PC-9 (cell line): ENCODE measurements at regions not wholly inside any gene's neighbourhood (a gene's known extent, or its start where the extent isn't known, plus 50 kb on each side); places are given as distances from the start of the nearest gene placed in this dataset.

Source experiments
- BruUV-seq: library from RNA; stranded (reverse); fragments of 400-500 nt; replicated peaks from 2 replicates; lab custom pipeline; 2021; lab: Mats Ljungman, UMichigan
- CTCF ChIA-PET: fragments of 300-600 bp; sonication (Branson Sonifier 250); formaldehyde crosslinking; loops from one replicate; lab custom pipeline; 2022; ENCODE audit warnings: antibody characterized with exemption; lab: Charles Lee
- POLR2A ChIA-PET: fragments of 300-600 bp; sonication (Branson Sonifier 250); formaldehyde crosslinking; loops from one replicate; lab custom pipeline; 2022; ENCODE audit warnings: antibody characterized with exemption; ENCODE audit not compliant: unreplicated experiment; lab: Charles Lee
- DNase-seq, 2 experiments: peaks; one replicate each; pipeline versions ENCODE4 v3.0.0 to v3.0.0-alpha.2; 2015 to 2022; ENCODE audit warnings: mixed read lengths in 1 of 2
- H2AFZ ChIP-seq: fragments of 200-600 bp; sonication (generic); 2 replicates; pipeline ENCODE4 v1.8.1; 2017; ENCODE audit warnings: antibody characterized with exemption
- H3F3A ChIP-seq: fragments of 200-600 bp; sonication (generic); 2 replicates; pipeline ENCODE4 v1.8.1; 2017; ENCODE audit warnings: antibody characterized with exemption, mild to moderate bottlenecking, low read depth; ENCODE audit not compliant: insufficient read depth
- H3K27ac ChIP-seq: fragments of 200-600 bp; sonication (generic); 2 replicates; pipeline ENCODE4 v1.6.1; 2016; ENCODE audit warnings: mixed run types
- H3K27me3 ChIP-seq: fragments of 200-600 bp; sonication (generic); 2 replicates; pipeline ENCODE4 v1.6.1; 2016; ENCODE audit warnings: low read depth, mixed run types; ENCODE audit not compliant: insufficient read depth
- H3K36me3 ChIP-seq: fragments of 200-600 bp; sonication (generic); 2 replicates; pipeline ENCODE4 v1.6.1; 2016; ENCODE audit warnings: low read depth, mixed run types
- H3K4me1 ChIP-seq: fragments of 200-600 bp; sonication (generic); replicated peaks from 2 replicates; pipeline ENCODE4 v1.6.1; 2016; ENCODE audit warnings: mixed run types; ENCODE audit not compliant: insufficient read depth
- H3K4me2 ChIP-seq: fragments of 200-600 bp; sonication (generic); 2 replicates; pipeline ENCODE4 v1.6.1; 2017; ENCODE audit warnings: mixed run types
- H3K4me3 ChIP-seq: fragments of 200-600 bp; sonication (generic); 2 replicates; pipeline ENCODE4 v1.6.1; 2016; ENCODE audit warnings: mixed run types
- H3K79me2 ChIP-seq: fragments of 200-600 bp; sonication (generic); 2 replicates; pipeline ENCODE4 v1.6.1; 2017; ENCODE audit warnings: low read depth, mixed run types
- H3K9me2 ChIP-seq: fragments of 200-600 bp; sonication (generic); 2 replicates; pipeline ENCODE4 v1.8.1; 2017; ENCODE audit warnings: mild to moderate bottlenecking; ENCODE audit not compliant: insufficient read depth
- H3K9me3 ChIP-seq: fragments of 200-600 bp; sonication (generic); 2 replicates; pipeline ENCODE4 v1.8.1; 2016; ENCODE audit warnings: low read depth; ENCODE audit not compliant: insufficient read depth
- H4K20me1 ChIP-seq: fragments of 200-600 bp; sonication (generic); 2 replicates; pipeline ENCODE4 v1.8.1; 2017; ENCODE audit not compliant: insufficient read depth
- EZH2 ChIP-seq: fragments of 200-600 bp; sonication (generic); IDR thresholded peaks from 2 replicates; pipeline ENCODE4 v1.8.0; 2017; ENCODE audit warnings: antibody characterized with exemption, low read depth
- intact Hi-C: fragments of 100-400 bp; cut with micrococcal nuclease; formaldehyde crosslinking; loops from one replicate; pipeline ENCODE4 v1.10.0; 2022; ENCODE audit not compliant: unreplicated experiment
- TF ChIP-seq, protein P1 (sequence below): fragments of 200-600 bp; sonication (generic); conservative IDR thresholded peaks from 2 replicates; pipeline ENCODE4 v1.6.1; 2017; ENCODE audit warnings: mixed run types, antibody characterized with exemption, mild to moderate bottlenecking, moderate library complexity

DNA sequence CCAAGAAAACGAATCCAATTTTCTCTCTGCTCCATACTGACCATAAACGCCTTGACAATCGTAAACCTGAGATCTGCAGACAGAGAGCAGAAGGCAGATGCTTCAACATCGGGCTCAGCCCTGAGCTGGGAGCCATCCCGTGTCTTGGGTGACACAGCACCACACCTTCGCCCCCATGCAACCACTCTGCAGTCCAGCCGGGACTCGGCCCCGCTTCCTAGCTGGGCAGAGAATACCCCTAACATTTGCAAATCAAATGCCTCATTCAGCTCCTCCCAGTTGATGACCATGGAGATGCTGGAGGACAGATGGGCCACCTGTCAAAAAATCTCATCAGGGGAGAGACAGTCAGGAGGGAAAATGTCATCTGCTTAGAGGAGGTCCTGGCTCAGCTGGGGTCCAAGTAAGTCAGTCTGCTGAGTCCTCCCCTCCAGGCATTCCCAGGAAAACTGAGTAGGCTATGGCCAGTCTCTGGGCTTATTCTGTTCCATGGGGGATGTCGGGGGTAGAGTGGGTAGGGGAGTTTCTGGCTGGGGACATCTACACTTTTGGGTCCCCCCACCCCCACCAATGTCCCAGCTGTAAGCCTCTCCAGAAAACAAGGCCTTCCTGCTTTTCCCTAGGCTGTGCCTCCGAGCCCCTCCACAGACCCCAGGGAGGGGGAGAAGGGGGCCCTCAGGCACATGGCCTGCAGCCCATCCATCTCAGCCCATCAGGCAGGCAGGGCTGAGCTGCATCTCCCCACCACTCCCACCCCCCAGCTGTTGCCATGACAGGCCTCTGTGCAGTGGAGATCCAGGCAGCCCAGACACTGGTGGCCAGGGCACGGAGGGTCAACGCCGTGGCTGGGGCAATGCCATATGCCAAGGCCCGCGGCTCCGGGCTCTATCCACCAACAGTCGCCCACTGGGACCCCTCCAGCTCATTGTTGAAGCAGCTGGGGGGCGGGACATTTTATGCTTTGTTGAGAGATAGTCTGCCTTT is 158.6 kb downstream of the AXIN2 start:
- H3K36me3 ChIP-seq = no peaks in the 10 kb centered on the region
- H3K27ac ChIP-seq = no peak overlapping the region
- BruUV-seq = no TSS peak
- H3K79me2 ChIP-seq = no peaks in the 10 kb centered on the region
- TF ChIP-seq, protein P1, sequence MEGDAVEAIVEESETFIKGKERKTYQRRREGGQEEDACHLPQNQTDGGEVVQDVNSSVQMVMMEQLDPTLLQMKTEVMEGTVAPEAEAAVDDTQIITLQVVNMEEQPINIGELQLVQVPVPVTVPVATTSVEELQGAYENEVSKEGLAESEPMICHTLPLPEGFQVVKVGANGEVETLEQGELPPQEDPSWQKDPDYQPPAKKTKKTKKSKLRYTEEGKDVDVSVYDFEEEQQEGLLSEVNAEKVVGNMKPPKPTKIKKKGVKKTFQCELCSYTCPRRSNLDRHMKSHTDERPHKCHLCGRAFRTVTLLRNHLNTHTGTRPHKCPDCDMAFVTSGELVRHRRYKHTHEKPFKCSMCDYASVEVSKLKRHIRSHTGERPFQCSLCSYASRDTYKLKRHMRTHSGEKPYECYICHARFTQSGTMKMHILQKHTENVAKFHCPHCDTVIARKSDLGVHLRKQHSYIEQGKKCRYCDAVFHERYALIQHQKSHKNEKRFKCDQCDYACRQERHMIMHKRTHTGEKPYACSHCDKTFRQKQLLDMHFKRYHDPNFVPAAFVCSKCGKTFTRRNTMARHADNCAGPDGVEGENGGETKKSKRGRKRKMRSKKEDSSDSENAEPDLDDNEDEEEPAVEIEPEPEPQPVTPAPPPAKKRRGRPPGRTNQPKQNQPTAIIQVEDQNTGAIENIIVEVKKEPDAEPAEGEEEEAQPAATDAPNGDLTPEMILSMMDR = no peak
- no peak for TF ChIP-seq EZH2
- H3K4me1 ChIP-seq = no peaks in the 10 kb centered on the region
- intact Hi-C loops = no loop called here
- ChIA-PET CTCF (interaction anchor here (0.6 kb wide), 1 partner anchor 443 kb away, joined by 3 read pairs; no protein-coding TSS in a partner anchor), POLR2A (no interaction called here)
- no peak overlapping the region for H2AFZ ChIP-seq
- H3K9me2 ChIP-seq = no peaks in the 10 kb centered on the region
- DNase-seq = no peak
- no peaks in the 10 kb centered on the region; the same call in 1 of the 2 replicates for H3F3A ChIP-seq
- H3K27me3 ChIP-seq = no peaks in the 10 kb centered on the region
- H3K9me3 ChIP-seq = no peaks in the 10 kb centered on the region
- no peaks in the 10 kb centered on the region for H4K20me1 ChIP-seq
- H3K4me3 ChIP-seq = no peak overlapping the region
- no peak overlapping the region for H3K4me2 ChIP-seq

DNA sequence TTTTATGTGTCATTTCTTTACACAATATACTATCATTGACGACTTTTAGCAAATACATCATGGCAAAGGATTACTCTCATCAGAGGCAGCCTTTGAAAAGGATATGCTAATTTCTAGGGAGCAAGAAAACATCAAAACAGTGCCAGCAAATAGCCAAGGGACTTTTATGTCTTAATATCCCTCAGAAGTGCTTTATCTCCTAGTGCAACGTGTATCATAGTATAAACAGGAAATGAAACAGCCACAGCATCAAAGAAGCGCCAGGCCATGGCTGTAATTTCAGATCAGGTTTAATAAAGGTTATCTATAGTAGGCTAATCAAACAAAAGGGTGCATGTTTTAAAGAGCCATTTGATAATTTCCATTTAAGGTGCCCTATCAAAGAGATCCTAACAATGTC is 159.9 kb downstream of the AXIN2 start:
- ChIA-PET CTCF (no interaction called here), POLR2A (no interaction called here)
- H3K79me2 ChIP-seq = no peaks in the 10 kb centered on the region
- H3K4me1 ChIP-seq = no peaks in the 10 kb centered on the region
- no peaks in the 10 kb centered on the region for H3K36me3 ChIP-seq
- H2AFZ ChIP-seq = no peak overlapping the region
- H3K4me3 ChIP-seq = no peak overlapping the region
- no peaks in the 10 kb centered on the region for H3K9me2 ChIP-seq
- no peaks in the 10 kb centered on the region for H3K9me3 ChIP-seq
- no peak overlapping the region for H3K4me2 ChIP-seq
- H3F3A ChIP-seq = no peaks in the 10 kb centered on the region; the same call in 1 of the 2 replicates
- no peak for DNase-seq
- BruUV-seq = no TSS peak
- intact Hi-C loops = no loop called here
- H3K27ac ChIP-seq = no peak overlapping the region
- no peaks in the 10 kb centered on the region for H4K20me1 ChIP-seq
- no peak for TF ChIP-seq EZH2
- no peaks in the 10 kb centered on the region for H3K27me3 ChIP-seq

DNA sequence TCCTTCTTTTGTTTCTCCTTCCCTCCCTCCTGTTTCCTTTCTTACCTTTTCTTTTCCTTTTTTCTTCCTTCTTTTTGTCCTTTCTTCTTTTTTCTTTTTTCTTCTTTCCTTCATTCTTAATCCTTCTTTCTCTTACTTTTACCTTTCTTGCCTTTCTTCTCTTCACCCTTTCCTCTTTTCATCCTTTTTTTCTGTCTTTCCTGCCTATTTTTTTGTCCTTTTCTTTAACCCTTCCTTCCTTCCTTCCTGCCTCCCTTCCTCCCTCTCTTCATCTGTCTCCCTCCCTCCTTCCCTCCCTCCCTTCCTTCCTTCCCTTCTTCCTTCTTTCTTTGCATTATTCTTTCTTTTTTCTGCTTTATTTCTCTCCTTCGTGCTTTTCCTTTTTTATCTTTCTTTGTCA is 160.7 kb downstream of the AXIN2 start:
- ChIA-PET CTCF (no interaction called here), POLR2A (no interaction called here)
- Histone ChIP-seq H3F3A (no peaks in the 10 kb centered on the region; the same call in 1 of the 2 replicates), H3K27me3 (no peaks in the 10 kb centered on the region), H4K20me1 (no peaks in the 10 kb centered on the region), H3K79me2 (no peaks in the 10 kb centered on the region), H3K4me1 (no peaks in the 10 kb centered on the region), H3K36me3 (no peaks in the 10 kb centered on the region), H3K4me3 (no peak overlapping the region), H3K9me3 (no peaks in the 10 kb centered on the region), H3K4me2 (no peak overlapping the region), H3K27ac (no peak overlapping the region), H2AFZ (no peak overlapping the region), H3K9me2 (no peaks in the 10 kb centered on the region)
- TF ChIP-seq, protein P1 = no peak
- TF ChIP-seq EZH2 = no peak
- intact Hi-C loops = no loop called here
- BruUV-seq = no TSS peak
- no peak for DNase-seq
